Left kidney (tissue), 1 donor: ENCODE measurements at regions not wholly inside any gene's neighbourhood (a gene's known extent, or its start where the extent isn't known, plus 50 kb on each side); places are given as distances from the start of the nearest gene placed in this dataset.
"Not testable (repeated sequence)": the region's sequence is repeated elsewhere in the genome, so short reads cannot be mapped to it uniquely, and the experiment has no call there.

ENCODE experiments used
- DNase-seq: peaks from one replicate; pipeline ENCODE4 v3.0.0-alpha.2; 2013

DNA sequence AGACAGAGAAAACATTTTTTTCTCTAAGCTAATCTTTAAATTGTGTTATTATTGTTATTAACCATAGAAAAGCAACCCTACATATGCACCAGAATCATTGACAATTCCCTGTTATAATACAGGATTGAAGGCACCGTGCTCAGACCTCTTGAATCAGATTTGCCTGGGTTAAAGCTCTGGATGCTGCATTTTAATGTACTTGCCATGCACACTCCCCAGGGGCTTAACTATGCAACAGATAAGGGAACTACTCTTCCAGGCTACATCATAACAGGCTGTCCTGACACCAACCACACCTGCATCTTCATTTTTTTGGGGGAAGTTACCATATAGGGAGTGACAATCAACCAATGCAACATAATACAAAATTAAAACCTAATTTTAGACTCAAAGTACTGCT lies 1187.6 kb upstream of the CDH8 start:
- DNase-seq: no peak

DNA sequence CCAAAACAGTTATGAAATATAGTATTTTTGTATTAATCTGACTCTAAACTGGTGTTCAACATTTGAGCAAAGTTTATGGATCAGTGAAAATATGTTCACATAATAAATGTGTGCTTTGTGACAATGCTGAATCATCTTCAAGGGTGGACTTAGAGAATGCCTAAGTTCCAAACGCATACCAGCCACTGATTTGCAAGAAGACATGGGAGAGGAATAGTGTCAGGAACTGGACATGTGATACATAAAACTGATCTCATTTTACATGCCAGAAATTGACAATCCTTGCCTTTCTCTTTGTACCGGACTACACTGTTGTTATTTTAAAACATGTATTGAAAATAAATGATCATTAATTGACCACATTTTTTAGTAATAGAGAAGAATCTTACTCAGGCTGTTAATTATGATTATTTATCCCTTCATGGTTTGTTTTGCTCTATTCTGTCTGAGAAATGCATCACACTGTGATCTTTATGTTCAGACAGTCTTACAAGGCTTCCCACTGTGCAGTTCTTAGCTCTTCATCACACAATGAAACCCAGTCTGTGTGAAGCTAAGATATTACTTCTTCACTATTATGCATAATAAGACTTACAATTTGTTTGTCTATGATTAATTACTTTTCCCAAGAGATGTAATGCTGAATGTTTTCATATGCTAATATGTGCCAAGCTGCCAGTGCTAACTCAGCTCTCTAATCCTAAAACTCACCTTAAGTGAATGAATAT lies 1180.6 kb upstream of the CDH8 start:
- no peak for DNase-seq

DNA sequence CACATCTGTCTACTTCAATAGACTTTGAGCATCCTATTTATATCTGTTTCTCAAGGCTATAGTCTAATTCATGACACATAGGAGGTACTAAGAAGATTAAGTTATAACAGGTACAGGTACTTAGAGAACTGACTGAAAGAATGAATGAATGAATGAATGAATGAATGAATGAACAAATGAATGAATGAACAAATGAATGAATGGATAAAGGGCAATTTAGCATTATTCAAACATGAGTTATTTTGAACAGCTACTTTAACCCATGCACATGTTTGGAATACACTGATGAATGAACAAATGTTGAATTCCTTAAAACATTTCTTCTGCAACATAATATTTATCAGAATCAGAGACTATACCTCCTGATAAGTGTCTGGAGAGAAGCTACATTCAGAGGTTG lies 1165.6 kb upstream of the CDH8 start:
- DNase-seq: no peak

DNA sequence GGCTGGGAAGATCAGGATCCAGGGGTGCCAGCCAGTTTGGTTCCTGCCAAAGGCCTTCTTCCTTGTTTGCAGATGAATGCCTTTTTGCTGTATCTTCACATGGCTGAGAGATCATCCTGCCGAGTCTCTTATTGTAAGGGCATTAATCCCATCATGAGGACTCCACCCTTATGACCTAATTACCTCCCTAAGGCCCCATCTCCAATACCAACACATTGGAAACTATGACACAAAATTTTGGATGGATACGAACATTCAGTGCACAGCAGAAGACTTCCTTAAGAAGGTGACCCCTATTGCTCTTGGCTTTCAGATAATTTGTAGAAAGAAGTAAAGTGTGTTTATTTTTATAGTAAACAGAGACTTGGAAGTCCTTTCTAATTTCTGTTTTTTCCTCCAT lies 1164.7 kb upstream of the CDH8 start:
- DNase-seq: no peak

DNA sequence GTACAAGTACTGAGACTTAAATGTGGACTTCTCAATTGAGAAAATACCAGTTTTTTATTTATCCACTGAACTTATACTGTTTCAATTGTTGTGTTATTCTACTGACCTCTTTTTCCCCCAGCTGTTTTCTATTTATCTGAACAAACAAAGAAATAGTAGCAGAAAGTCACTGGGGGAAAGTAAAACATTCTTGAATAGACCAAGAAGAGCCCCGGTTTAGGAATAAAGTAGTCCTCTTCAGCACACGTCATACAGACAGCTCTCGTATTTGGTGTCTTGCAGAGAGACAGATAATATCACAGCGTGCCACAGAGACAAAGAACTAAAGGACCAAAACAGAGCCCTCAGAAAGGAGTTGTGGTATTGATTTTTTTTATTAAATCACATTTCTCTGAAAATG lies 1159.1 kb upstream of the CDH8 start:
- no peak for DNase-seq

DNA sequence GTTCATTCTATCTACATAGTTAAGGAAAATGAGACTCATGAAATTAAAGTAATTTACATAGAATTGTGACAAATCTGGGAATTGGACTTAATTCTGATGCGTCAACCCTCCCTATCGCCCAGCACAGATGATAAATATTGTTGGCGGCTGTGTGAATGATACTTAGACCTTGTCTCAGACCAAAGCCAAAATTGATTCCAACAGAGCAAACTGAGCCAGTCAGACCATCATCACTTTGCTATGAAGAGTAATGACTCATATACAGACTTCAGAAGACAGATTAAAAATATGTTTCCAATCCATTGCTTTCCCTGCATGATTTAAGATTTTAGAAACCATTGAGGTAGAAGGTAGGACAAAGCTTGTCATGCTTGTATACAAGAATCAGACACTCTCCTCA lies 1156.7 kb upstream of the CDH8 start:
- no peak for DNase-seq

DNA sequence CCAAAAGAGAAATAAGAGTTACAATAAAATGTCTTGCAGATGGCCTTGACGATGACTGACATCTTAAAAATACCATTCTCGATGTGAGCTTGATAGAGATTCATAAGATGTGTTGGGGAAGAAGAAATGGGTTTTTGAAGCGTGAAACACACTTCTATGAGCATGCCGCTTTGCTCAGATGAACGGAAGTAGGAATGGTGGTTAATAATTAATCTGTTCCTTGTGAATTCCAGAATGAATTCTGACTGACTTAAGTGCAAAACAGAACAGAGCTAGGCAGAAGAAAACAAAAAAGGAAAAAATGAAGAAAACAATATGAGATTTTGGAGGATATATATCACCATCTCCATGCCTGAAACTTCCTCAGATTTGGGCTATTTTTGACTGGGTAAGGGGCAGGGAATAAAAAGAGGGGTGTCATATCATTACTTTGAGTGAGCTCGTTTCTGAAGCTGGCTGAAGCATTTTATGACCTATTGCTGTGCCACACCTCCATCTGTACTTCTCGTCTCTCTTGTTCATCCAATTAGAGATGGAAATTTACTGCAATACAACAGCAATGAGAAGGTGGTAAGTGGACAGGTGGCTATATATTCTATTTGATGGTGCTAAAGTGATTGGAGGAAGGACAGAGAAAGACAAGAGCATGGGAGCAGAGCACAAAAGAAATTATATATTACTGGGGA lies 1152.0 kb upstream of the CDH8 start:
- peak; percentile 14 for DNase-seq

DNA sequence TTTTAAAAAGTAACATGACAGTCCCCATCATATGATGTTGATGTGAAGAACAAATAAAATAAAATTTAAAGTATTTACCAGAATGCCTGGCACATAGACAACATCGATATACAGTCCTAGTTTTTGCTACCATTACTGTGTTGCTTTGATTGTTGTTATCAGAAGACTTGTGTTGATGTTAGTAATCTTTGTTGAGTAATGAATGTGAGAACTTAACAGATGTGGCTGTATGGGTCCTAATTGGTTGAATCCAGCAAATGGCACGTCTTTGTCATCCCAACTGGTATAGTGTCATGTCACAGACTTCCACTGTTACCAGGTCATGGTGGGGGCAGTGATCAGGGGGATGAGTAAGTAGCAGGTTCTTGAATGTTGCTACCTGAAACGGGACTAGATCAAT lies 1151.4 kb upstream of the CDH8 start:
- DNase-seq: no peak

DNA sequence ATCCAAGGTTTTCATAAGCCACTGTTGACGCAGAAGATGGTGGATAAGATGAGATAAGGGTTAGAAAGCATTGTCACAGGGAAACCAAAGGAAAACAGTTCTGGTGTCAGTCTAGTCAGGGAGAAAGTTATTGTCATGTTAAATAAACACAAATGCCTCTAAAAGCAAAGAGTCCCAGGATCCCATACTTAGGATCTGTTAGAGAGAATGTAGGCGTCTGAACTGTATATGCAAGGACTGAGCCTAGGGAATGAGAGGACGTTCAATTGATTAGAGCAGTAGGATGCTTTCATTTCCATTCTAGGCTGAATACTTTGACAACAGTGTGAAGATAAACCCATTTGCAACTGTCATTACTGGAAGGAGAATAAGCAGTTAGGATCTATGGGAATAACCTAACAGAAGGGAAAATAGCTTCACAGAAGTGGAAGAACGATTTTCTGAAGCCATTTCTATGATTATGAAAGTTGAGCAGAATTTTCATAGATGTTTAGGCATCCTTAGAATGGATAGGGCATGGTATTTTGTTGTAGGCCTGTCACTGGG lies 1149.1 kb upstream of the CDH8 start:
- DNase-seq: no peak

DNA sequence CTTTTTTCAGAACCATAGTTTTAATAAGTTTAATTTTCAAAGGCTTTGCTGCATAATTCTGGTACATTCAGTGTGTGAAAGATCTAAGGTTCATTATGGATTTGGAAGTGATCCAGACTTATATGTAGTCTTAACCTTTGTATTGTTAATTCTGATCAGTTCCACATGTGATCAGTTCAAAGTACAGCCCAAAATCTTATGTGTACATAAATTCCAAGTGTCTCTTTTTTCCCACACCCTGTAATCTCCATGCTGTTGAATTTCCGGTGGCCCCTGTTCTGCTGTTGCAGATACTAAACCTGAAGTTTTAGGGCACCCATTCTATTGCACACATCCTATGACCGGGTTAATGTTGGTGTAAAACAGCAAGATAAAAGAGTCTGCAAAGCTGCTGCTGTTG lies 1147.5 kb upstream of the CDH8 start:
- no peak for DNase-seq

DNA sequence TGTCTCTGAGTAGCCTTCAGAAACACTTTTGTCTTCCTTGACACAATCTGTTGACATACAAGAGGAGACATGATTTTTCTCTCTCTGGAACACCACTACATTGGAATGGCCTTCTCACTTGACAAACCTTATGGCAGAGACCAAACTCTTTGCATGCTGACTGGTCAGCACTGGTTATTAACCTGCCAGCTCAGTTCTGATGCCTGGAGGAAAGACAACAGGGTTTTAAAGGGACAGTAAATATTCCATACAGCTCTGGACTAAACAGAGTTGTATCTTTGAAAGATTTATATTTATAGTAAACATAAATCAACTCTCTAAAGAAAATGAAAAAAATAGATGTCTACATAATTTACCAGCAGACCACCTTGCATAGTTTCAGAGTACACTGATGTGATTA lies 1139.1 kb upstream of the CDH8 start:
- DNase-seq: no peak

DNA sequence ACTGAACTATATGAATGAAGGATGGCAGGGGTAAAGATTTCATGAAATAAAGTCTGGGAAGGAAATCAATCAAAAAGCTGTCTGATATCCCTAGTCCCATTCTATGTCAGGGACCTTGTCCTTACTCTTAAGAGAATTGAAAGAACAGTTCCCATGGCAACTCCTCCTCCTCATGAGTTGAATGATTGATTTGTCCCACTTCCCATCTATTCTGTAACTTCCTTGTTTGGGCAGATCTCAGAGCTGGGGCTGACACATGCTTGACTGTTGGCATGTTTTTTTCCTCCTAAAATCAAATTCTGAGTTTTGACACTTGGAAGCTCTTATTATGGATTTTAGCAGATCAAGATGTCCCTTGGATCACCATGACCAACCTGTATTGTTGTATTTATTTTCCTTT lies 1138.6 kb upstream of the CDH8 start:
- DNase-seq: no peak

DNA sequence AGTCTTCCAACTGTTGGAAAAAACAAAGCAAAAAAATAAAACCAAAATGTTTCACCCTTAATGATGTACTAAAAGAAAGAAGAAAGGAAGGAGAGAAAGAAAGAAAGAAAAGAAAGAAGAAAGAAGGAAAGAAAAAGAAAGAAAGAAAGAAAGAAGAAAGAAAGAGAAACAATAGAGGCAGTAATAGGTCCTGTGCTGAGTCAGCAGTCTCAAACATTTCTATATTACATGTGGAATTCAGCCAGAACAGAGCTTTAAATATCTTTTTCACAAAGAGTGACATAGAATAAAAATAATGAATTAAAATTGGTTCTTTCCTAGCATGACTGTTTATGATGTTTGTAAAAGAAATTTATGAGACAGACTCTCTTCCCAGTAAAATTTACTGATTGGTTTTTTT lies 1135.3 kb upstream of the CDH8 start:
- DNase-seq: no peak

DNA sequence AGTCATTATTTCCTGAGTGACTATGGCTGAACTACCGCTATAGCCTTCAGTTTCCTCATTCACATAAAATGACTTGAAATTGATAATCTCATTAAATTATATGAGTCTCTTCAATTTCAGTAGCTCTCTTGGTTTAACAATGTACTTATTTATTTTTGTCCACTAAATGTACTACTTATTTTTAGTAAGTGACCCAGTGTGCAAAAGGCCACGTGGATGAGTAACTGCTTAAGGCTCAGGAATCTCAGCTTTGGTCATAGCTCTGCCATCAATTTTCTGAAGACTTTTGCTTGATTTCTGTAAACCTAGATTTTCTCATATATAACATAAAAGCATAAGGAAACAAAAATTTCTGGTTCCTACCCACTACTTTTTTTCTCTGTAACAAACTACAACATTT lies 1132.9 kb upstream of the CDH8 start:
- DNase-seq: no peak

DNA sequence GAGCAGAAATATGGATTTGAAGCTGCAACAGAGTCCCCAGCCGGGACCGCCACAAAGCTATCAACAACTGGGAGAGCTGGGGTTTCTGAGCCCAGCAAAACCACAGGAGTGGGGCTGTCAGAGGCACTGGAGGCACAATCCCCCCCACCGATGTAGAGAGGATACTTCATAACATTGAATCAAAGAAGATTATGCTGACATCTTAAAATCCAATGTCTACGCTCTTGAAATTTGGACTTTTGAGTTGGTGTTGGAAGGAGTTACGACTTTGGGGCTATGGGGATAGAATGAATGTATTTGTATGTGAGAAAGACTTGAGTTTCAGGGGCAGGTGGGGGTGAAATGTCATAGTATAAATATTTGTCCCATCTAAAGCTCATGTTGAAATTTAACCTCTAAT lies 1121.6 kb upstream of the CDH8 start:
- DNase-seq: no peak

DNA sequence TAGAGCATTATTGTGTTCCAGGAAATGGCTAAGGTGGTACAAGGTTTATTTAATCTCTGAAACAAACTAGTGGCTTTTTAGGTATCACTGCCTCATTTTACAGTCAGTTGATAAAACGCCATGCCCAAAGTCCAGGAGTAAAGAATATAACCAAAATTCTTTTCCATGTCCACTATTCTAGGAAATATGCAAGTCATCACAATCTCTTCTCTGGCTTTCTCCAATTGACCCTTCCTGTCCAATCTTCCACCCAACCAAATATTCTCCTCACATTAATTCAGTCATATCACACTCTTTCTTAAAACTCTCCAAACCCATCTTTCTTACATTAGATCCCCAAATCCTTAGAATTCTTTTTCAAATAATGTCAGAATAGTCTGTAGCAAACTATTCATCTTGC lies 1110.0 kb upstream of the CDH8 start:
- no peak for DNase-seq

DNA sequence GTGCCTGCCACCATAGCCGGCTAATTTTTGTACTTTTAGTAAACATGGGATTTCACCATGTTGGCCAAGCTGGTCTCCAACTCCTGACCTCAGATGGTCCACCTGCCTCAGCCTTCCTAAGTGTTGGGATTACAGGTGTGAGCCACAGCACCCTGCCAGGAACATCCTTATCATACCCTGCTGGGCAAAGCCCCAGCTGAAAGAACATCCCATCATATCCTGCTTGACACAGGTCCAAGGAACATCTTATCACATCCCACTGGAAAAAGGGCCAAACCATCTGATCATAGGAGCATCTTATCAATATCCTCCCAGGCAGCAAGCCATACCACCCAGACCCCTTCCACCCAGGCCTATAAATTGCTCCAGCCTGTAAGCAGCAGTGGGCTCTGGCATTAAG lies 1109.2 kb upstream of the CDH8 start:
- DNase-seq: no peak

DNA sequence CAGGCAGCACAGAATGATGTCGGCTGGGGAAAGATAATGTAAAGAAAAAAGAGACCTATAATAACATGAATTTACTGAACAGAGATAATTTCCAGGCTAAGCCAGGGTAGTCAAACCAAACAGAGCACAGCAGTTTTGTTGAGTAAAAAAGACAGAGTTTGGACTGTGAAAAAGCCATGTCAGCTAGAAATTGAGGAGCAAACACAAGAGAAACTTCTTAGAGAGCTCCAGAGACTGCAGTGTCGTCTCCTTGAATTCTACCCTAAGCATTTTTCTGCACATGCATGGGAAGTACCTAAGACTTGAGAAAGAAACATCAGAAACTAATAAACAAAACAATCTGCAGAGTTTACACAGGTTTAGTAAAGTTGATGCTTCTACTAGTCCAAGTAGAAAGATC lies 1098.8 kb upstream of the CDH8 start:
- DNase-seq: no peak

DNA sequence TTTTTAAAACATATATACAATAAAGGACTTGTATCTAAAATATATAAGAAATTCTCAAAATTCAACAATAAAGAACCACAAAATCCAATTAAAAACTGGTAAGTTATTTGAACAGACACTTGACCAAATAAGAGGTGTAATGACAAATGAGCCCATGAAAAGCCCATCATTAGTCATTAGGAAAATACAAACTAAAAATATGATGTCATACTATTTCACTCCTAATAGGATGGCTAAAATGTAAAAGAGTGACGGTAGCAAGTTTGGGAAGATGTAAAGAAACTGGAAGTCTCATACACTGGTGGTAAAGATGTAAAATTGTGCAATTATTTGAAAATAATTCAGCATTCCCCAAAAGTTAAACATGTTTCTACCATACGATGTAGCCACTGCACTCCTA lies 1095.3 kb upstream of the CDH8 start:
- DNase-seq: no peak

DNA sequence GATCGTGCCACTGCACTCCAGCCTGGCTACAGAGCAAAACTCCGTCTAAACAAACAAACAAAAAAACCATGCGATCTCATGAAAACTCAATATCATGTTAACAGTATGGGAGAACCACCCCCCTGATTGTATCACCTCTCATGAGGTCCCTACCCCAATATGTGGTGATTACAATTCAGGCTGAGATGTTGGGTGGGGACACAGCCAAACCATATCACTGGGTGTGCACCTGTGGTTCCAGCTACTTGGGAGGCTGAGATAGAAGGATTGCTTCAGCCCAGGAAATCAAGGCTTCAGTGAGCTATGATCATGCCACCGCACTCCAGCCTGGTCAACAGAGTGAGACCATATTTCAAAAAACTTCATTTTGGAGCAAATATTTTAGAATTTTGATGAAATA lies 1094.7 kb upstream of the CDH8 start:
- DNase-seq: no peak

DNA sequence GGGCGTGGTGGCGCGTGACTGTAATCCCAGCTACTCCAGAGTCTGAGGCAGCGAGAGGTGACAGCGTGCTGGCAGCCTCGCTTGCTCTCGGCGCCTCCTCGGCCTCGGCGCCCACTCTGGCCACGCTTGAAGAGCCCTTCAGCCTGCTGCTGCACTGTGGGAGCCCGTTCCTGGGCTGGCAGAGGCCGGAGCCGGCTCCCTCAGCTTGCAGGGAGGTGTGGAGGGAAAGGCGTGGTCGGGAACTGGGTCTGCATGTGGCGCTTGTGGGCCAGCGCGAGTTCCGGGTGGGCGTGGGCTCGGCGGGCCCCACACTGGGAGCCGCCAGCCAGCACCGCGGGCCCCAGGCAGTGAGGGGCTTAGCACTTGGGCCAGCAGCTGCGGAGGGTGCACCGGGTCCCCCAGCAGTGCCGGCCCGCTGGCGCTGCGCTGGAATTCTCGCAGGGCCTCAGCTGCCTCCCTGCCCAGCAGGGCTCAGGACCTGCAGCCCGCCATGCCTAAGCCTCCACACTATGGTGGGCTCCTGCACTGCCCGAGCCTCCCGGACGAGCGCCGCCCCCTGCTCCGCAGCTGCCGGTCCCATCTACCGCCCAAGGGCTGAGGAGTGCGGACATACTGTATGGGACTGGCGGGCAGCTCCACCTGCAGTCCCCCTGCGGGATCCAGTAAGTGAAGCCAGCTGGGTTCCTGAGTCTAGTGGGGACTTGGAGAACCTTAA lies 1093.3 kb upstream of the CDH8 start:
- DNase-seq: no peak

DNA sequence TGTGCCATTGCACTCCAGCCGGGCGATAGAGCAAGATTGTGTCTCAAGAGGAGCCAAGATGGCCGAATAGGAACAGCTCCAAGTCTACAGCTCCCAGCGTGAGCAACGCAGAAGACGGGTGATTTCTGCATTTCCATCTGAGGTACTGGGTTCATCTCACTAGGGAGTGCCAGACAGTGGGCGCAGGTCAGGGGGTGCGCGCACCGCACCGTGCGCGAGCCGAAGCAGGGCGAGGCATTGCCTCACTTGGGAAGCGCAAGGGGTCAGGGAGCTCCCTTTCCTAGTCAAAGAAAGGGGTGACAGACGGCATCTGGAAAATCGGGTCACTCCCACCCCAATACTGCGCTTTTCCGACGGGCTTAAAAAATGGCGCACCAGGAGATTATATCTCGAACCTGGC lies 1083.7 kb upstream of the CDH8 start:
- DNase-seq: not testable (repeated sequence)

DNA sequence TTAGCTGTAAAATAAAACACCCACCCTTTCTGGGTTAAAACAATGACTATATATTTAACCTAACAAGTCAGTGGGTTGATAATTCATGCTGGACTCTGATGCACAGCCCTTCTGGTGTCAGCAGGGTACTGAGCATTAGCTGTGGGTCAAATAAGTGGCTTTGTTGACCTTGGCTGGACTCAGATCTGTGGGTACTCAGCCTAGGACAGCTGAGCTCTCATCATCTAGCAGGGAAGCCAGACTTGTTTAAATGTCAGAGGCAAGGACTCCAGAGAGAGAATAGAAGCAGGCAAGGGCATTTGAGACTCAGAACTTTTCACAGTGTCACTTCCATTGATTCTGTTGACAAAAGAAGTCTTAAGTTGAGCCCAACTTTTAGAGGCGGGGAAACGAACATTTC lies 1063.8 kb upstream of the CDH8 start:
- DNase-seq: no peak
